Sigmoid colon (tissue), 6 donors: ENCODE measurements at regions not wholly inside any gene's neighbourhood (a gene's known extent, or its start where the extent isn't known, plus 50 kb on each side); places are given as distances from the start of the nearest gene placed in this dataset.
A peak's percentile ranks its signal among the peaks of the same experiment; 100 is the strongest.

Experiments used
- DNase-seq: peaks from one replicate; pipeline ENCODE4 v3.0.0-alpha.2; 2019
- H3K27ac ChIP-seq, 4 donors: fragments of 200-600 bp; sonication (generic); one replicate each; pipeline ENCODE4 v1.5.1; 2016 to 2019; ENCODE audit warnings: mild to moderate bottlenecking in 1 of 4
- H3K27me3 ChIP-seq, 3 donors: fragments of 200-600 bp; sonication (generic); one replicate each; pipeline ENCODE4 v1.5.1; 2019; ENCODE audit warnings: mild to moderate bottlenecking in 1 of 3
- H3K36me3 ChIP-seq, 4 donors: fragments of 200-600 bp; sonication (generic); one replicate each; pipeline ENCODE4 v1.5.1; 2016 to 2019
- H3K4me1 ChIP-seq, 4 donors: fragments of 200-600 bp; sonication (generic); one replicate each; pipeline ENCODE4 v1.5.1; 2017 to 2019
- H3K4me3 ChIP-seq, 4 donors: fragments of 200-600 bp; sonication (generic); one replicate each; pipeline ENCODE4 v1.5.1; 2017 to 2019; ENCODE audit warnings: mild to moderate bottlenecking in 2 of 4, moderate library complexity in 1 of 4
- H3K9me3 ChIP-seq, 4 donors: fragments of 200-600 bp in 3 of 4; sonication (generic) in 3 of 4; one replicate each; pipeline versions ENCODE4 v1.5.1 to v1.6.1; 2013 to 2019
- CTCF ChIP-seq, 4 experiments: fragments of 450-650 bp in 3 of 4; fragments of 200-600 bp in 1 of 4; IDR thresholded peaks; one replicate each; pipeline ENCODE4 v1.5.1; 2016 to 2019; ENCODE audit warnings: antibody characterized with exemption in 4 of 4, mild to moderate bottlenecking in 3 of 4, moderate library complexity in 2 of 4
- EP300 ChIP-seq, 4 donors: sonication (generic); formaldehyde crosslinking; IDR thresholded peaks; one replicate each; pipeline ENCODE4 v1.6.1; 2017; ENCODE audit warnings: antibody characterized with exemption in 4 of 4
- POLR2A ChIP-seq, 2 donors: fragments of 450-650 bp; IDR thresholded peaks; one replicate each; pipeline ENCODE4 v1.6.1; 2016; ENCODE audit warnings: antibody characterized with exemption in 2 of 2, mild to moderate bottlenecking in 2 of 2, moderate library complexity in 2 of 2
- POLR2AphosphoS5 ChIP-seq, 4 donors: sonication (generic); formaldehyde crosslinking; IDR thresholded peaks; one replicate each; pipeline ENCODE4 v1.6.1; 2017; ENCODE audit warnings: antibody characterized with exemption in 4 of 4
- WGBS, 2 donors: extraction: QIAGEN DNeasy Blood & Tissue Kit; methylation state at CpG; one replicate each; pipeline ENCODE4 v1.1.7; 2013; 5-methylcytosine and 5-hydroxymethylcytosine counted together
- intact Hi-C: fragments of 100-400 bp; cut with DNase I; formaldehyde crosslinking; loops from one replicate; pipeline ENCODE4 v1.15.1; 2023
- donor health status: healthy with polysubstance abuse.
- donor health status: healthy.

DNA sequence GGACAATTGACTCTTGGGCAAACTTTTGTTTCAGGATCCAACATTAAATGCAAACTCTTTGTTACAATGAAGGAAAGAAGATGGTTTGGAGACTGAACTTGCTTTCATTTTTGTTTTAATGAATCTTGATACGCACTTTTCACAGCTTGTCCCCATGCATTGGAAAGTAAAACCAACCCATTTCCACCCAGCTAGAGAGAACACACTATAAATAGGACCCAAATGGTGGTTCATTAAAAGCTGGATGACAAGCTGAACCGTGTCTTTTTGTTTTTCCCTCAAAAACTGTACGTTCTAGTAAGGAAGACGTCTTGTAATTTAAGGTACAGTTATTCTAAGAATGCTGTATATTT lies 95.3 kb upstream of the EGFL6 start:
- no peak for TF ChIP-seq POLR2A (IDR thresholded peaks at IDR 0.05)
- no peak for TF ChIP-seq CTCF (IDR thresholded peaks at IDR 0.05)
- Histone ChIP-seq H3K9me3 (no peaks in the 10 kb centered on the region), H3K27ac (peak overlapping the region; percentile 44 to 59 (median 53)), H3K4me3 (no peak overlapping the region), H3K27me3 (no peaks in the 10 kb centered on the region), H3K4me1 (peaks cover 0 to 7% (median 2%) of the 10 kb centered on the region in 4 donors), H3K36me3 (no peaks in the 10 kb centered on the region)
- intact Hi-C loops = no loop called here
- no peak for DNase-seq
- WGBS, 2 donors = 46 to 81% methylated on average over 4 of the region's 4 CpGs

DNA sequence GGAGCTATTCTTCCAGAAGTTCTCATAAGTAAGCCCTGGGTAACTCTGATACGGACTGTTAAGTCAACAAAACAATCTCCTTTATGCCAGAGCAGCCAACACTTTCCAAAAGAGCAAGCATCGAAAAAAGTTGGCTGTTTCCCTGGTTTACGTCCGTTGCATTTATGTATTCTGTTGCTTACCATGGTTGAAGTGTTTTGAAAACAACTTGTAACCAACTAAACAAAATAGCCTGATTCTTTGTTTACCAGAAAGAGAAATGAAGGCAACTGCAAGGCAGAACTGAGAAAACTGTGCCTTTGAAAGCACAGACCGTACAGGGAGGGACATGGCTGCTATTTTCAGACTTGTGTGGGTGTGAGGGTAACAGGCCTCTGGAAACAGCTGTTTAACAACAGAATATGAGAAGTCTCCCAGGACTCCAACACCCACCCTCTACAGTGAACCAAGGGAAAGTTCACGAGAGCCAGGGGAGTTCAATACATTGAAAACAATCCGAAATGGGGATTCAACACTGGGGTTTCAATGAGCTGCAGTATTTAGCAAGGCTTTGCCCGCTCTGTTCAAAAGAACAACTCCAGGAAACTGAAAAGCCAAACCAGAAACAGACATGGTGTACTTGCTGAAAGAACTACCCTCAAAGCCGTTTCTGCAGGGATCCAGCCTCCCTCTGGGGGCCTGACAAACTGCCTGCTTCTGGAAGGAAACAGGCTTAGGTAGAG lies 95.8 kb upstream of the EGFL6 start:
- WGBS, 2 donors = 35 to 80% methylated on average over 9 of the region's 9 CpGs
- DNase-seq = no peak
- Histone ChIP-seq H3K36me3 (no peaks in the 10 kb centered on the region), H3K27me3 (no peaks in the 10 kb centered on the region), H3K27ac (peak overlapping the region; percentile 44 to 59 (median 53)), H3K4me1 (peaks cover 0 to 7% (median 2%) of the 10 kb centered on the region in 4 donors), H3K9me3 (no peaks in the 10 kb centered on the region), H3K4me3 (no peak overlapping the region)
- TF ChIP-seq POLR2A (IDR thresholded peaks at IDR 0.05) (no peak), EP300 (IDR thresholded peaks at IDR 0.05) (no peak)
- intact Hi-C loops = no loop called here

- intact Hi-C loops = no loop called here
- no peaks in the 10 kb centered on the region for H3K9me3 ChIP-seq
- H3K27me3 ChIP-seq = no peaks in the 10 kb centered on the region
- TF ChIP-seq EP300 (IDR thresholded peaks at IDR 0.05) (no peak), POLR2A (IDR thresholded peaks at IDR 0.05) (no peak), CTCF (IDR thresholded peaks at IDR 0.05) (no peak), POLR2AphosphoS5 (IDR thresholded peaks at IDR 0.05) (no peak)
- H3K4me1 ChIP-seq = peaks cover 0 to 7% (median 2%) of the 10 kb centered on the region in 4 donors
- H3K4me3 ChIP-seq = no peak overlapping the region
- H3K36me3 ChIP-seq = no peaks in the 10 kb centered on the region
- DNase-seq = no peak
- WGBS, 2 donors = 82 to 89% methylated on average over 5 of the region's 5 CpGs
- H3K27ac ChIP-seq = peak overlapping the region in 3 of 4 donors; percentile 44 to 59 (median 49)
Observed at GRCh38 chrX:13472975-13473374, 96.4 kb upstream of the EGFL6 start.

GRCh38 chrX:13471269-13471668 lies 98.1 kb upstream of the EGFL6 start:
- intact Hi-C loops = no loop called here
- TF ChIP-seq EP300 (IDR thresholded peaks at IDR 0.05) (no peak), CTCF (IDR thresholded peaks at IDR 0.05) (no peak), POLR2A (IDR thresholded peaks at IDR 0.05) (no peak)

GRCh38 chrX:13470685-13470977 lies 98.8 kb upstream of the EGFL6 start:
- H3K9me3 ChIP-seq = no peaks in the 10 kb centered on the region
- H3K27ac ChIP-seq = no peak overlapping the region
- peaks cover 0 to 22% (median 2%) of the 10 kb centered on the region in 4 donors for H3K4me1 ChIP-seq
- H3K4me3 ChIP-seq = no peak overlapping the region
- H3K36me3 ChIP-seq = no peaks in the 10 kb centered on the region
- H3K27me3 ChIP-seq = no peaks in the 10 kb centered on the region
- no peak for DNase-seq
- intact Hi-C loops = no loop called here
- WGBS, 2 donors = 98 to 100% methylated on average over 3 of the region's 3 CpGs
- TF ChIP-seq CTCF (IDR thresholded peaks at IDR 0.05) (no peak), POLR2A (IDR thresholded peaks at IDR 0.05) (no peak), POLR2AphosphoS5 (IDR thresholded peaks at IDR 0.05) (no peak), EP300 (IDR thresholded peaks at IDR 0.05) (no peak)

More at GRCh38 chrX:13471269-13471668, 98.1 kb upstream of the EGFL6 start:
- no peak for DNase-seq
- H3K4me1 ChIP-seq = peaks cover 0 to 21% (median 2%) of the 10 kb centered on the region in 4 donors
- no peak overlapping the region for H3K4me3 ChIP-seq
- H3K36me3 ChIP-seq = no peaks in the 10 kb centered on the region
- no peaks in the 10 kb centered on the region for H3K27me3 ChIP-seq
- no peak overlapping the region for H3K27ac ChIP-seq
- H3K9me3 ChIP-seq = no peaks in the 10 kb centered on the region
- 91 to 99% methylated on average over 3 of the region's 3 CpGs for WGBS, 2 donors
